ENCODE measurements at regions not wholly inside any gene's neighbourhood (a gene's known extent, or its start where the extent isn't known, plus 50 kb on each side); places are given as distances from the start of the nearest gene placed in this dataset.
A peak's percentile ranks its signal among the peaks of the same experiment; 100 is the strongest.

DNA sequence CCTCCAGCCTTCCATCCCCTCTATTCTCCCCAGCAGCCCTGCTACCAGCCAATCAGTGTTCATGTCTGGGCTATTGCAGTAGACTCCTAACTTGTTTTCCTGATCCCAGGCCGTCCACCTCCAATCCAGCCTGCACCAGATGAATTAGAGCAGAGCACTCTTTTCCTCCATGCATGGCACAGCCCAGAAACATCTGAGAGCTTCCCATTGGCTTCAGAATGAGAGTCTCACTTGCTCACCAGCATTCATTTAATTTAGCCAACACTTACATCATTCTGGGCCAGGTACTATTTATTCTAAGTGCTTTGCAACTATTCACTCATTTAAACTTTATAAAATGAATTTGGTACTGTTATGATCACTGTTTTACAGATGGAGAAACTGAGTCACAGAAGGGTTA is 51.4 kb upstream of the DUSP5 start:
- H3K9me3 ChIP-seq (ENCODE audit: control insufficient read depth in 1 of 2, low read length in 2 of 2) = no peaks in the 10 kb centered on the region
- ChIA-PET POLR2A (ENCODE audit: partially characterized antibody) (no interaction called here), CTCF (ENCODE audit: partially characterized antibody) (no interaction called here)
- no peak overlapping the region for H3K27ac ChIP-seq (ENCODE audit: low read depth, low read length)
- no peaks in the 10 kb centered on the region for H3K36me3 ChIP-seq (ENCODE audit: insufficient read depth, low read length)
- no peaks in the 10 kb centered on the region for H3K27me3 Mint-ChIP-seq
- peaks cover 10% of the 10 kb centered on the region for H3K4me1 ChIP-seq (ENCODE audit: insufficient read depth, low read length)
- no peak overlapping the region for H3K4me3 ChIP-seq (ENCODE audit: low read length in 2 of 2)
- H3K36me3 Mint-ChIP-seq = no peaks in the 10 kb centered on the region
- no peak overlapping the region for H3K4me3 Mint-ChIP-seq
- H3K27me3 ChIP-seq (ENCODE audit: insufficient read depth, low read length) = no peaks in the 10 kb centered on the region
- H3K9me3 Mint-ChIP-seq = no peaks in the 10 kb centered on the region
- H3K27ac Mint-ChIP-seq = no peak overlapping the region
- DNase-seq = no peak
- H3K4me1 Mint-ChIP-seq = peaks cover 5 to 15% (median 9%) of the 10 kb centered on the region in 4 donors
- intact Hi-C loops (cut with micrococcal nuclease) = no loop called here

DNA sequence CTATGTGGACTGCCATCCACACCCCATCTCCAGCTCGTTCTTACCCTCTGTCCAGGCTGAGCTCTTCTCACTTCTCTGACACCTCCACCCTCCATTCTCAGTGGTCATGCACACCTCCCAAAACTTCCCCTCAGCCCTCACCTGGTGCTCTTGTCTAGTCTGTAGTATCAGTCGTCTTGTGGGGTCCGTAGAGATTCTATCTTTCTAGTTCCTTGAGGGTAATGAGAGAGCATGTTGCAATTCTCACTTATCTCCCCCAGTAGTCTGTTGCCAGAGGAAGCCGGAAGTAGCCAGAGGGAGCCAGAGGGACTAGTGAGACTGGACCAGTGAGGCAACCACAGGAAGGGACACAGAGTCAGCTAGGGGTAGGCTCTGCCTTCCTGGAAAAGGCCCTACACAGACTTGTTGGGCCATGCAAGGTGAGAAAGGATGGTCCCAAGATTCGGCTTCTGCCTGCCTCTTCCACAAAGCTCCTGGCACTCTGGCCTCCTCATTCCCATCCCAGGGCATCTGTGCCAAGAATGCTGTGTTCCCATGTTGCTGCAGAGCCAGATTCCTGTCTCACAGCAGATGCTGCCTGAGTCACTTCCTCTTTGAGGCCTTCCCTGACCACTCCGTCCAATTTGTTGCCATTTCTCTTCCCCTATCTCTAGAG is 50.6 kb upstream of the DUSP5 start:
- POLR2A ChIA-PET (ENCODE audit: partially characterized antibody) = no interaction called here
- Histone ChIP-seq H3K36me3 (ENCODE audit: insufficient read depth, low read length) (no peaks in the 10 kb centered on the region), H3K4me1 (ENCODE audit: insufficient read depth, low read length) (peaks cover 3% of the 10 kb centered on the region), H3K27me3 (ENCODE audit: insufficient read depth, low read length) (no peaks in the 10 kb centered on the region), H3K9me3 (ENCODE audit: control insufficient read depth in 1 of 2, low read length in 2 of 2) (no peaks in the 10 kb centered on the region), H3K27ac (ENCODE audit: low read depth, low read length) (no peak overlapping the region), H3K4me3 (ENCODE audit: low read length in 2 of 2) (no peak overlapping the region)
- Mint-ChIP-seq H3K27me3 (no peaks in the 10 kb centered on the region), H3K9me3 (no peaks in the 10 kb centered on the region), H3K36me3 (no peaks in the 10 kb centered on the region), H3K4me1 (peaks cover 0 to 7% (median 3%) of the 10 kb centered on the region in 4 donors), H3K4me3 (peak overlapping the region in 1 of 8 donors; percentile 27), H3K27ac (peak overlapping the region in 2 of 7 donors; percentile 5 to 54)
- intact Hi-C loops (cut with micrococcal nuclease) = no loop called here
- CTCF ChIA-PET (ENCODE audit: partially characterized antibody) = no interaction called here
- DNase-seq = no peak

DNA sequence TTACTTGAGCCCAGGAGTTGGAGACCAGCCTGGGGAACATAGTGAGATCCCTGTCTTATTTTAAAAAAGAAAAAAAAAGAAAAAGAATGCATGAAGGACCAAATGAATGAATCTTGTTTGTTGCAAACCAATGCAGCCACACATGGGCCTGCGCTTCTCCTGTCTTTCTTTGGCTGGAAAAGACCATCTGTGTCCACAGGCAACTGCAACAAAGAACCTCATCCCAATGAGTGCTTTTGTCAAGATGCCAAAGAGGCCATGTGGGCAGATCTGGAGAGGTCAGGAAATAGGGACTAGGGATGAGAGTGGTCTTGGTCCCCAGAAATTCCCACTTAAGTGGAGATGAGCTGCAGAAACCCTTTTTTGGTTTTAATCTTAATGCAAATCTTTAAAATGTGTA is 49.8 kb upstream of the DUSP5 start:
- intact Hi-C loops (cut with micrococcal nuclease) = no loop called here
- H3K36me3 Mint-ChIP-seq = no peaks in the 10 kb centered on the region
- H3K4me3 Mint-ChIP-seq = no peak overlapping the region
- H3K27me3 Mint-ChIP-seq = no peaks in the 10 kb centered on the region
- Histone ChIP-seq H3K4me1 (ENCODE audit: insufficient read depth, low read length) (no peaks in the 10 kb centered on the region), H3K27ac (ENCODE audit: low read depth, low read length) (no peak overlapping the region), H3K27me3 (ENCODE audit: insufficient read depth, low read length) (no peaks in the 10 kb centered on the region), H3K9me3 (ENCODE audit: control insufficient read depth in 1 of 2, low read length in 2 of 2) (no peaks in the 10 kb centered on the region), H3K4me3 (ENCODE audit: low read length in 2 of 2) (no peak overlapping the region), H3K36me3 (ENCODE audit: insufficient read depth, low read length) (no peaks in the 10 kb centered on the region)
- peaks cover 0 to 2% (median 0%) of the 10 kb centered on the region in 4 donors for H3K4me1 Mint-ChIP-seq
- H3K27ac Mint-ChIP-seq = no peak overlapping the region
- ChIA-PET CTCF (ENCODE audit: partially characterized antibody) (no interaction called here), POLR2A (ENCODE audit: partially characterized antibody) (interaction anchor here (0.6 kb wide), 1 partner anchor 49 kb away, joined by 3 read pairs; no protein-coding TSS in a partner anchor)
- no peak for DNase-seq
- no peaks in the 10 kb centered on the region for H3K9me3 Mint-ChIP-seq
